ENCODE measurements at regions not wholly inside any gene's neighbourhood (a gene's known extent, or its start where the extent isn't known, plus 50 kb on each side); places are given as distances from the start of the nearest gene placed in this dataset.
A peak's percentile ranks its signal among the peaks of the same experiment; 100 is the strongest.

DNA sequence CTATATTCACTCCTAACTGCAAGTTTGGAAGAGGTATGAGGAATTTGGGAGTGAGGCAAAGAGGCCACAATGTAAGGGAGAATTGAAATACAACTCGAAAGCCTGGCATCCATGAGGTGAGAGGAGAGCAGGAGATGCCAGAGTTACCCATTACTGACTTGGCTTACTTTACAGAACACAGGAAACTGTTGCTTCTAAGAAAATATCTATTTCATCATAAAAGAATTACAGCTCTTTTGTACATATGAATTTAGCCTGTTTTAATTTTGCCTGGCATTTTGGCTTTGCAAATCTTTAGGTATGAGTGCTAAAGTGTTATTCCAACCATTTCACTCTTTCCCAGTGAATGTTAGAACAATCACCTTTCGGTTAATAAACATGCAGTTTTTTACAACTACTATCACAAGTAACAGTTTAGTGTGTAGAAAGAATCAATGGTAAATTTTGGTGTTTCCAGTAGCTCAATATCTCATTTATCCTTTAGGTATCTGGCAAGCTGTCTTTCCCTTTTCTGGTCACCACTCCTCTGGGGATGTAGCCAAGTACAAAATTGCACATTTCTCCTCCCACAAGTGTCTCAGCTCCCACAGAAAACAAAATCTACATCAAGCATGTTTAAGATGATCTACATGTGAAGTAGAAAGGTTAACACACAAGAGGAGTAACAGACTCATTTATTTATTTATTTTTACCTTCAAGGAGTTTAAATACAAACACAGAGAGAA, 196.6 kb upstream of the DCN start:
- no peak for DNase-seq (ENCODE audit: missing footprints)
- intact Hi-C loops (cut with DNase I) = no loop called here
- no peak for ATAC-seq

DNA sequence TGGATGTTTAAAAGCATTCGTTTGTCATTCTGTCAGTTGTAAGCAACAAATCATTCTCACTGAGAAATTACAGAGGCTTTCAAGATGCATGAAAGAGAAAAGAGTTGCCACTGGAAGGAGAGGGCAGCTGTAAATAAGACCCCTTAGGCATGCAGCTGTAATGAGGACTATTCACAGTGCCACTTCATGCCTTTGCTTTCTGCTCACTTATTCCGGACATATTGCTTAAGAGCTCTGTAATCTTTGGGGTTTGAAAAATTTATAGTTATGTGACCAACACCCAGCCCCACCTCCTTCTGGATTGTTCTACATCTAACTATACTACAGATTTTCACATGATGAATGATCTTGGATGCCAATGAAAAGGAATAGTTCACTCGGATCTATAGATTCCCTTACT, 194.8 kb upstream of the DCN start:
- ATAC-seq (no peak), DNase-seq (ENCODE audit: missing footprints) (no peak)
- intact Hi-C loops (cut with DNase I) = no loop called here

DNA sequence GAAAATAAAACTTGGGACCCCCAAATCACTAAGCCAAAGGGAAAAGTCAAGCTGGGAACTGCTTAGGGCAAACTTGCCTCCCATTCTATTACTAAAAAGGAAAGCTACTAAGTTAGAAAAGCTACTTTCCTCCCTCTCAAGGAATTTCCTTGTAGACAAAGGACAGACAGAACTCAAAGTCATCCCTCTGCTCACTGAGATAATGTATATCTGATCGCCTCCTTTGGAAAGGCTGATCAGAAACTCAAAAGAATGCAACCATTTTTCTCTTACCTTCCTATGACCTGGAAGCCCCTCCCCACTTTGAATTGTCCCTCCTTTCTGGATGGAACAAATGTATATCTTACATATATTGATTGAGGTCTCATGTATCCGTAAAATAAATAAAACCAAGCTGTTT, 190.5 kb upstream of the DCN start:
- ATAC-seq (no peak), DNase-seq (ENCODE audit: missing footprints) (no peak)
- intact Hi-C loops (cut with DNase I) = no loop called here

DNA sequence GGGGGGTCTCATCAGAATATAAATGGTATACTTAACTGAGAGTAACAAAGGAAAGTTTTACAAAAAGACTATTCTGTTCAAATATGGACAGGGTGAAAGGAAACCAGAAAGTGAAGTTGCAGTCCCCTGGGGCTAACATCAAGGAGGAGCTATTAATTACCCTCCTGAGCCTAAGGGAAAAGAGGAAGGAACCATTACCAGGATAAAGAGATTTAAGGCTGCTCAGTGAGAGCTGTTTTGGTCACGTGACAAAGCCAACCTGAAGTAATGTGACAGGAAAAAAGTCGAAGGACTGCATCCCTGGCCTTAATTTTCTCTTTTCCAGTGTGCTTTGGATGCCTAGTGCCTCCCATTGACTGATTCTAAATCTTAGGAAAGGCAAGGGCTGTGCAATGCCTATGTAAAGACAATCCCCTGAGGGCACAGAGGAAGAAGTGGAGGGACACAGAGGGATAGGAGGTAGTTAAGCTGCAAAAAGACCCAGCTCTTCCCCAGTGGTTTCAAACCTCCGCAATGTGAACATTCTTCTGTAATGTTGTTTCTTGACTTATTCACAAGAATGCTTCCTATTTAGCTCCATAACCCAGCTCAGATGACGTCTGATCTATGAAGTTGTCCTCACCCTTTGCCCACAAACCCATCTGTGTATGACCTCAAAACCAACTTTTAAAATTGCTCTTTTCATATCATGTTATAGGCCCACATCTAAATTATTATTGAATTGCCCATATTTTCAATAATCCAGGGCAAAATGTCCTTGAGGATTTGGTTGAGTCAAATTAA, 187.7 kb upstream of the DCN start:
- DNase-seq (ENCODE audit: missing footprints) (no peak), ATAC-seq (no peak)
- intact Hi-C loops (cut with DNase I) = no loop called here

DNA sequence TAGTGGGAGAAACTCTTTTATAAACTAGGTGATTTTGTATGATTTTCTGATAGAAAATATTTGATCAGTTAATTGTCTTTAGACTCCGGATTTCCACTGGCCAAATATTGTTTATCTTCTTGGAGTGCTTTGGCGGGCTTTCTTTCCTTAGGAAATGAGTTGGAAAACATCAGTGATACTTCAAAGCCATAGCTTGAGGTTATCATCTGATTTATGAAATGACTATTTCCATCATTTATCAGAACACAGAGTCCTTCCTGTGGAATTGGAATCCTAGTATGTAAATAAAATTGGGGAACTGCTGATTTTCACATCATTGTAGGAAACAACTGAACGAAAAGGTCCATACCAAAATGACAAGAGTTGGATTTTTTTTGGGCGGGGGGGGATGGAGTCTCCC, 186.0 kb upstream of the DCN start:
- ATAC-seq (no peak), DNase-seq (ENCODE audit: missing footprints) (no peak)
- intact Hi-C loops (cut with DNase I) = no loop called here

DNA sequence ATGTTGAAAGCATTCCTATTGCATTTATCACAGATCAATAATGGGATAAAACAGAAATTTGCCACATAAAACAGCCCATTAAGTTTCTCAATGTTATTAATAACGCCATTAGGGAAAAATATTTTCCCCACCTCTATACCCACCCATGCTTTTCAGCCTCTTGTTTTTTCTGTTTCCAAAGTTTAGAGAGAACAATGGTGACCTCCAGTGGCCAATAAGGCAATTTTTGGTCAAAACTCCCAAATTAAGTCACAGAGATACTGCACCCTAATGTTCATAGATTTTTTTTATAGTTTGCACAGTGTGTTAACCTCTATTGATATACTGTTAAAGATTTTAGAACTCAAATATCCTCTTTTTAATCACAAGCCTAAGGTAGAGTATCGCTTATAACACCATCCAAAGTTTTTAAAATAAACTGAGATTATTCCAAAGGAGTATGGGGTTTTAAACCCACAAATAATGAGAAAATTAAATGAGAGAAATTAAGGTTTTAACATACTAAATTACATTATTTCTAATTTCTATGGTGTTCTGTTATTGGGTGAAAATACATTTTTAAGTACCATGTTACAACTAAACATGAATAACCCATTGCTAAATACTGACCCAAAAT, 184.7 kb upstream of the DCN start:
- DNase-seq (ENCODE audit: missing footprints) (no peak), ATAC-seq (no peak)
- intact Hi-C loops (cut with DNase I) = no loop called here

DNA sequence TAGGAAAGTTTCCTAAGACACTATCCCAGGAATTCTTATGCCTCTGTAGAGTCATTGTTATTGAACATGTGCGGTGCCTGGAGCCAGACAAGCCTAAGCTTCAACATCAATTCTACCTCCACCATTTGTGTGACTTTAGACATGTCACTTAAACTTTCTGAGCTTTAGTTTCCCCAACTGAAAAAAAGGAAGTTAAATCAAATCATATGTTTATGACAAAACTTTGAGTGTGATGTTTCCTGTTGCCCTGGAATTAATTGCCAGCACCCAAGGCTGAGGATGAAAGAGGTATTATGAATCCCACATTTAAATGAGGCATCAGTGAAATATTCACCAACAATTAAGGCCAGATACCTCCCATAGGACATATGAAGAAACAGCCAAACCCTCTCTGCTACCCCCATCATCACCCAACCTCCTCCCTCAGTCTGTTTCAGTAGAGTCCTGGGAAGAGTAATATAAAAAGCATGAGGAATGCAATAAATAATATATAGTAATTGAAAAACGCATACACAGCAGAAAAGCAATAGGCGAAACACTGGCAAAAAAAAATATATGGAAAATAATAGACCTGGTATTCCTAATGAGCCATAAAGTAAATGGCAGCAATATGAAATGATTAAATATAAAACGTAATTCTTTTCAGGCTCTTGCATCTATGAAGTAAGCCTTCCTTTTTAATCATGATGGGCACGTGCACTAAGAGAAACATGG, 182.0 kb upstream of the DCN start:
- DNase-seq (ENCODE audit: missing footprints) (no peak), ATAC-seq (no peak)
- intact Hi-C loops (cut with DNase I) = loop anchor here (5.0 kb wide), 1 partner anchor 1288 kb away; no protein-coding TSS in a partner anchor

DNA sequence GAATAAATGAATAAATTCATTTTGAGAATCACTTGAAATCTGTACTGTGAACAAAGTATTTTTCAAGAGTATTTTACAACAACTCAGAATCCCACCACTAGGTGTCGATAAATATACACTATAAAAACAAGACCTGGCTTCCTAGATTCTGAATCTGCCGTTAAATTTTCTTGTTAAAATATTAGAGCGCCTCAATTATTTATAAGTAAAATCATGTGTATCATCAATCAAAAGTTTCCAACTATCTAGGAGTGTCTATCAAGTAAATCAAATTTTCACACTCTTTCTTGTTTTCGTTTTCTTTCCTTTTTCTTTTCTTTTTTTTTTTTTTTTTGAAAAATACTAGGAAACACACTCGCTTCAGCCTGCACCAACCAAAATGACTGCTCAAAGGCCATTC, 179.2 kb upstream of the DCN start:
- DNase-seq (ENCODE audit: missing footprints) (no peak), ATAC-seq (no peak)
- intact Hi-C loops (cut with DNase I) = loop anchor here (5.0 kb wide), 1 partner anchor 1290 kb away; no protein-coding TSS in a partner anchor

DNA sequence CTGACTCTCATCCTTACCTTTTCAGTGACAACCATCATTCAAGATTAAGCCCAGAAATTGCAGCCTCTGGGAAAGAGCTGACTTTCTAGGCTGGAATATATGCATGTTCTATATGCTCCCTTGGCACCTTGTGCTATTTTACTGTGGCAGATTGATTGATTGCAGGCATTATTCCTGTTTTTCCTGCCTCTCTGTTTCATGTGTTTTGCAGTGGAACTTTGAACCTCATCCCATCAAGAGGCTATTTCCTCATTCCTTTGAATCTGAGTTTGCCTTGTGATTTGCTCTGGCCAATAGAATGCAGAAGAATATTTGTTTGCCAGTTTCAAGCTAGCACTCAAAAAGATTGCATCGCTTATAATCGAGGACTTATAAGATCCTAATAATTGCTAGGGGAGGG, 174.8 kb upstream of the DCN start:
- ATAC-seq (no peak), DNase-seq (ENCODE audit: missing footprints) (no peak)
- intact Hi-C loops (cut with DNase I) = no loop called here

DNA sequence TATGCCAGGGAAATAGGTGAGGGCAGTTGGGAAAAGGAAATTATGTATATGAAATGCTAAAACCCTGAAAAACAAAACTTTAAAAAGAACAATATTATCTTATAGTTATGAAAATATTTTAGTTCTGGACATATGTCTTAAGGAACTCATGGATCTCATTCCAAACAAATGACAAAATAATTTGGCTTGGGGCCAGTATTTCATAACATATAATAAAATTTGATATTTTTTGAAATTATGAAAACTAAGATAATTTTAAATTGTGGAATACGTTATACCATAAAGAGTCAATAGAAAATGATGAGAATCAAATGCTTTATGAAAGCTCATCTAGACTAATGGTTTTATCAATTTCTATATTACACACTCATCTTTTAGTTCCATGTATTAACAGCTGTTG, 173.8 kb upstream of the DCN start:
- intact Hi-C loops (cut with DNase I) = no loop called here
- DNase-seq (ENCODE audit: missing footprints) (no peak), ATAC-seq (no peak)

DNA sequence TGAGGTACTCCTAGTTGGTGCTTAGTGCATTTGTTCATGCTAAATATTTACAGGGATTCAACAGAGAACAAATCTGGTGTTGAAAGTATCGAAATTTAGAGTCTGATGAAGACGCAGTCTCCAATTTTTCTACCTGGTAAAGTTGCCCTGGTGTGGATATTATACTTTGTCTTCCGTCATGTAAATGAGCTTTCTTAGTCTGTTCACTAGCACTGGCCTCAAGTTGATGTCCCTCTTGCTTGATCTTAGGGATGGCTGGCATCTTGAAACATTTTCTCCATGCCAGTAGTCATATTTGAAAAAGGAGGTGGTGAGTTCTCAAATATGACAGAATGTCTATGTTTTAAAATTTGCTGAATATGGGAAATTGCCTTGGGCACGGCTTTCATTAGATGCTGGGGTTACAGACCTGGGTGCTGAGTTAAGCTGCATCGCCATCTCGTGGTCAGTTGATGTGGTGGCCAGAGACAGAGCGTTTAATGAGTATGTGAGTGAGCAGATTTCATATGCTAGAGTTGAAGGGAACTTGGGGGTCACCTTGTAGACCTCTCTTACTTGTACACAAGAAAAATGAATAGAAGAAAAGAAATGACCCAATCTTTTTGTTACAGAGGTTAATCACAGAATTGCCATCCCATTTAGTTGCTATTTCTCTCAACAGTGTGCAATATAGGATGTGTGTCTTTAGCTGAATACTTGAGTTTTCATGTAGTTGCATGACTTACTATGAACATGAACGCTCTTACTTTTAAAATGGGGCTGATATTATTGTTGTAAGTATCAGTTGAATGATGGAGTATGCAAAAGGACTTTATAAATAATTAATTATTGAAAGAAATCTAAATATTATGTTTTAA, 172.8 kb upstream of the DCN start:
- ATAC-seq (peak; percentile 93), DNase-seq (ENCODE audit: missing footprints) (peak; percentile 66)
- intact Hi-C loops (cut with DNase I) = loop anchor here (1.0 kb wide), 1 partner anchor 377 kb away; no protein-coding TSS in a partner anchor

DNA sequence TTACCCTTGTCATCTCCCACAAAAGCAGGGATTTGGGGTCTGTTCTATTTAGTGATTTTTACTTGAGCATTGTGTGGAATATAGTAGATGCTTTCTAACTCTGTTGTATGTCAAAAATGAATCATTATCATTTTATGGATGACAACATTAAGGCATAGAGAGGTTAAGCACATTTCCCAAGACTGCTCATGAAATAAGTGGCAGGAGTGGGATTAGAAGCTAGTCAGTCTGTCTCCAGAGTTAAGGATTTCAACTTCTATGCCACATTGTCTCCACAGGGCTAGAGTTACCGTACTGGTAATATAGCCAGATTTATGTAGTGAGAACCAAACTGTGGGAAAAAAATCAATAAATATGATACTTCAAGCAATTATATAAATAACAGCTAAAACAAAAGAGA, 170.6 kb upstream of the DCN start:
- DNase-seq (ENCODE audit: missing footprints) (no peak), ATAC-seq (no peak)
- intact Hi-C loops (cut with DNase I) = no loop called here

DNA sequence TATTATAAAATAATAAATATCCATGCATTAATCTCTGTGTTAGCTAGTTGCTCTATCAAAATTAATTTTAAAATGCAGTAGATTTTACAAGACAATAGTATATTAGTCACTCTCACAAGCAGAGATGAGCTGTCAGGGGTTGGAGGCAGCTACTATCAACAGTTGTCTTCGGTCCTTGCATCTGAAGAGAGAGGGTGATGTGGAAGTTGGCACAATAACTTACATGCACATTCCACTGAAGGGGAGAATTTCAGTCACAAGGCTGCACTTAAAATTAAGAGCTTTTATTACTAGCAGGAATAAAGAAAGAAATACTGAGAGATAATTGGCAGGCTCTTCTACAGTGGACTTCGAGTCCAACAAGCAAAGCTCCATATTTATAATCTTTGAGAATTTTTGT, 166.9 kb upstream of the DCN start:
- intact Hi-C loops (cut with DNase I) = no loop called here
- ATAC-seq = no peak
- DNase-seq (ENCODE audit: missing footprints) = no peak

DNA sequence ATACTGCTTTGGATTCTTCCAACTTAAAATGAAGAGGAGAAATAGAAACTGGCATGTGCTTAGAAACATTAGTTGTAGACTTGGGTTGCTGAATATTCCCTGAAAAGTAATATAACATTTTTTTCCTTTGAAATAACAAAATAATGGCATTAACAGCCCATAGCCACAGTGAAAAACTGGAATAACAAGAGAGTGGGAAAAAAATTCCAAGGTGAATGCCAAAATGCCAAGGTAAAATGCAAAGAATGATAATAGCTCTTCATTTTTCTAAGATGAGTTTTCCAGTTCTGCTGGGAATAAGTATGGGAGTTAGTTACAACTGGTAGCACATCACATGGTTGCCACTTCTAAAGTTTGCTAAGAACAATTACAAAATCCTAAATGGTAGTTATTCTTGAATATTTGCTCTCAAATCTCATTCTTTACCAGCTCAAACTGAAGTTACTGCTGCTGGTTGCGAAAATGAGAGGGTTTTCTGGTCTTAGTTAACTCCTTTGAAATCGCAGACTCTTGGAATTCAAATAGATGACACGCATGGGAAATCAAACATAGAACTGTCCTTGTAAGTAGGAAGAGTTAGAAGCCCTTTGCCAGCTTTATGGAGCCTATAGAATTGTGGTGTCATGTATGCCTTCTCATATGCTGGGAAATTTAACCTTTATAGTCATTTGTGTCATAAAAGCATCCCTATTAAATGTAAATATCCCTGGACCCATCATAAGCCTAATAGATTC, 165.0 kb upstream of the DCN start:
- no peak for ATAC-seq
- intact Hi-C loops (cut with DNase I) = no loop called here
- DNase-seq (ENCODE audit: missing footprints) = no peak

DNA sequence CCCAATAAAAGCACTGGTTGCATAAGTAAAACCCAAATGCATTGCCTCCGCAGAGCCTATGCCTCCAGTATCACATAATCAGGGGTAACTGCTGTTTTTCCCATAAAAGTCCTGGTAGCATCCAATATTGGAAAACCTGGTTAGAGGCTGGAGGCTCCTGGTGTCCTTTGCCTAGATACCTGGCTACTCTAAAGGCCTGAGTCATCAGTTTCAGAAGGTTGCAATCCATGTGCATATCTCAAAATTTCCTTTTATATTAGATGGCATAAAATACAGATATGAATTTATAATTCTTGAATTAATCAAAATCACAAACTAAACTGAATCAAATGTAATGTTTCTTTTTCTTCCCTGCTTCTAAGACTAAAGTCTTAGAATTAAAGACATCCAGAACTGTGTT, 164.2 kb upstream of the DCN start:
- intact Hi-C loops (cut with DNase I) = no loop called here
- DNase-seq (ENCODE audit: missing footprints) = no peak
- ATAC-seq = no peak

DNA sequence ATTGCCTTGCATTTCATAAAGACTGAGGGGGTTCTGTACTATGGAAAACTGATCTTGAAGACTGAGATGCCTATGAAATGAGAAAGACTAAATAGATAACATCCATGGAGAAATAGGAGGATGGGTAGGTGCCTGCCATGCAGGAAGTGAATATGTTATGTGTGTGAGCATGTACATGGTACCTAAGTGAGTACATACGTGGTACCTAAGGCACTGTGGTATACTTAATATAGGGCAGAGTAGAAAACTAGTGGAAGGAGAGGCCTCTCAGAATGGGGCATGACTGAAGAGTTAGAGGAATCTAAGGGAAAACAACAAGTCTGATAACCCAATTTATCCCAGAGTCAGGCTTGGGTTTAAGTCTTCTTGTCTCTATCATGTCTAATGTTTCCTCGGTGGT, 161.8 kb upstream of the DCN start:
- intact Hi-C loops (cut with DNase I) = no loop called here
- ATAC-seq = no peak
- no peak for DNase-seq (ENCODE audit: missing footprints)

DNA sequence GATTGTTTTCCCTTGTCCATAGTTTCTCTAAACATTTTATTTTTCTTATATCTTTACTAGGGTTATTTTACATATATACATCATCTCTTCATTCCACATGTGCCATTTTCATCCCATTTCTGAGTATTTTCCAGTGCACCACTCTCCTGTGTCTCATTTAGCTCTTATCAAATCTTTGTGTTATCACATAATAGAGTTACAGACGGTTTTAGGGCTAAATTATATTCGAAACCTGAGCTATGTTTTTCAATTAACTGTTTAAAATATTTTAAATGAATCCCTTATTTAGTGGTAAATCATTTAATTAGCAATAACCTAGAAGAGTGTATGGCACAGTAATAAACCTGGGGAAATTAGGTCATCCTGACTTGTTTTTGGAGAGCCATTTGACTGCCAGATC, 160.4 kb upstream of the DCN start:
- no peak for ATAC-seq
- no peak for DNase-seq (ENCODE audit: missing footprints)
- intact Hi-C loops (cut with DNase I) = no loop called here

DNA sequence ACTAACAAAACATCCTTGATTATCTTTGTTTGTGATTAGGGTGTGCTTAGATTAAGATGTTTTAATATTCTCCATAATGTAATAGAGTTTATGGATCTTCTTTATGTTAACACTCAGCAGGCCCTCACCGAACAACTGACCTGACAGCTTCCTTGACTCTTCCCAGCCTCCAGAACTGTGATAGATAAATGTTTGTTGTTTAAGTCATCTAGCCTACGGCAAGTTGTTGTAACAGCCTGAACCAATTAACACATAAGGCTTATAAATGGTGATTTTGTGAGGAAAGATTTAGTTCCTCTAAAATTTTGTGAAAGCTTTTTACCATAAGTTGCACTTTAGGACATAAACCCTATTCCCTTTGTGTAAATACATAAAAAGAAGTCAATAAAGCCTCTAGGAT, 156.5 kb upstream of the DCN start:
- intact Hi-C loops (cut with DNase I) = no loop called here
- ATAC-seq (no peak), DNase-seq (ENCODE audit: missing footprints) (no peak)
